Aorta (tissue), 5 donors: ENCODE measurements at regions not wholly inside any gene's neighbourhood (a gene's known extent, or its start where the extent isn't known, plus 50 kb on each side); places are given as distances from the start of the nearest gene placed in this dataset.

Source experiments
- ATAC-seq: fragments of 200-7000 bp; cut with Tn5 transposase; one replicate; pipeline ENCODE4 v1.9.1; 2022; ENCODE audit warnings: moderate library complexity; ENCODE audit not compliant: low FRiP score
- DNase-seq, 2 donors: peaks; one replicate each; pipeline ENCODE4 v3.0.0-alpha.2; 2020
- H3K27ac ChIP-seq, 2 donors: one replicate each; pipeline ENCODE4 v1.5.1; 2013; ENCODE audit warnings: low read length in 2 of 2, mild to moderate bottlenecking in 2 of 2, moderate library complexity in 2 of 2, control low read depth in 1 of 2, inconsistent platforms in 1 of 2, low read depth in 1 of 2
- H3K27me3 ChIP-seq, 2 donors: one replicate each; pipeline ENCODE4 v1.6.1; 2013; ENCODE audit warnings: control low read depth in 1 of 2, low read length in 1 of 2, mild to moderate bottlenecking in 1 of 2, moderate library complexity in 1 of 2; ENCODE audit not compliant: insufficient read depth in 2 of 2, control insufficient read depth in 1 of 2
- H3K36me3 ChIP-seq, 2 donors: one replicate each; pipeline ENCODE4 v1.6.1; 2013; ENCODE audit warnings: control low read depth in 1 of 2, low read length in 1 of 2, mild to moderate bottlenecking in 1 of 2; ENCODE audit not compliant: insufficient read depth in 2 of 2, control insufficient read depth in 1 of 2
- H3K4me1 ChIP-seq, 2 donors: one replicate each; pipeline ENCODE4 v1.6.1; 2013; ENCODE audit warnings: low read length in 2 of 2, control low read depth in 1 of 2, mild to moderate bottlenecking in 1 of 2, moderate library complexity in 1 of 2; ENCODE audit not compliant: insufficient read depth in 2 of 2, control insufficient read depth in 1 of 2
- H3K4me3 ChIP-seq, 2 donors: one replicate each; pipeline ENCODE4 v1.5.1; 2013; ENCODE audit warnings: low read length in 2 of 2, control low read depth in 1 of 2, mild to moderate bottlenecking in 1 of 2
- H3K9me3 ChIP-seq: one replicate; pipeline ENCODE4 v1.6.1; 2013; ENCODE audit warnings: mild to moderate bottlenecking, low read length; ENCODE audit not compliant: control insufficient read depth
- WGBS, 2 donors: extraction: QIAGEN DNeasy Blood & Tissue Kit; methylation state at CpG; one replicate each; pipeline ENCODE4 v1.1.7; 2013; 5-methylcytosine and 5-hydroxymethylcytosine counted together
- intact Hi-C, 2 donors: fragments of 100-400 bp; cut with DNase I; formaldehyde crosslinking; loops; one replicate each; pipeline versions ENCODE4 v1.14.2 to v1.15.0; 2022
- donor health status: healthy with polysubstance abuse.
- donor health status: Bipolar disorder and iron deficiency.
- donor health status: DM: no; HTN: no; CAD: no.
- donor health status: DM: no; HTN: no; CAD: no.
- donor health status: DM: yes; HTN: yes; CAD: no.

DNA sequence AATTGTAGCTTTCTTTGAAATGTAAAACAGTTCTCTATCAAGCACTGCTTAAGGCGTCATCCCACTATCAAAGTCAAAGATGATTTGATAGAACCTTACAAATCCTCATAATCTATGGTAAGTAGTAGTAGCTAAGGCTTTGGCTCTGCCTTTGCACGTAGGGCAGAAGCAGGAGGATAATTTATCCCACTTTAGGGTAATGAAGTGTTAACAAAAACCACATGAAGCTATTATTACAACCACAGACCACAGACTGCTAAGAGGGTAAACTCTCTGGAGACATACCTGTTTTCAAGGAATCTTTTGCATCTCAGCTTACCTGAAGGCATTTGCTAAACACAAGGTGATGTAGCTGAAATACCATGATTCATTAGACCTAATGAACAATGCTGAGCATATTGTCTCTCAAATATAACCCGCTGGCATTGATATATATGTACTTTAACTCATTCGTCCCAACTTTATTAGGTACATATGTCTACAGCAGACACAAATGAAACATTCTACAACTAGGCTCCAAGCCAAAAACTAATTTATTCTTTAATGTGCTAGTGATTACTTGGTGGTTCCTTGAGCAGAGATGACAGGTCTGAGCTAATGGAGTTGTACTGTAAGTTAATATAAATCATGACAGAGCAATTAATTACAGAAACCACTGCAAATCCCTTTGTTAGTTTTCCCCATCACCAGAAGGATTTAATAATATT, 368.8 kb downstream of the ETNK1 start:
- 80 to 81% methylated on average over 4 of the region's 4 CpGs for WGBS, 2 donors
- H3K4me3 ChIP-seq, result no peak overlapping the region
- H3K36me3 ChIP-seq, result no peaks in the 10 kb centered on the region
- no peak overlapping the region for H3K27ac ChIP-seq
- H3K9me3 ChIP-seq, result no peaks in the 10 kb centered on the region
- ATAC-seq (no peak), DNase-seq (no peak)
- H3K27me3 ChIP-seq, result no peaks in the 10 kb centered on the region
- intact Hi-C loops, result no loop called here
- H3K4me1 ChIP-seq, result no peaks in the 10 kb centered on the region

DNA sequence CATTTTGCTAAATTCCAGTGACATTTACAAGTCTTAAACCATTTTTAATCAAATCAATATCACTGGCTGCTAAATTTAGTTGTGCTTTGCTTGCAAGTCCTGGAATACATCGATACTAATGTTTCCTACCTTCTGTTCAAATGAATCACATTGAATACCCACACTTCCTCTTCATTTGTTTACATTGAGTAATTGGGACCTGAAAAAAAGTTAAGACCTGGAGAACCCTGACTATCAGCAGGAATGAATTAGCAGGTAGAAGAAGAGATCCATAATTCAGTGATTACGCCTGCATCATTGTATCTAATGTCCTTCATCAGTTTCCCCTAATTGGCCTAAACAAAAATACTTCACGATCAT, 369.3 kb downstream of the ETNK1 start:
- no peaks in the 10 kb centered on the region for H3K27me3 ChIP-seq
- no peak overlapping the region for H3K4me3 ChIP-seq
- WGBS, 2 donors, result 81 to 88% methylated on average over 3 of the region's 3 CpGs
- DNase-seq (no peak), ATAC-seq (no peak)
- peaks cover 2% of the 10 kb centered on the region for H3K9me3 ChIP-seq
- H3K4me1 ChIP-seq, result no peaks in the 10 kb centered on the region
- no peaks in the 10 kb centered on the region for H3K36me3 ChIP-seq
- no peak overlapping the region for H3K27ac ChIP-seq
- intact Hi-C loops, result no loop called here

DNA sequence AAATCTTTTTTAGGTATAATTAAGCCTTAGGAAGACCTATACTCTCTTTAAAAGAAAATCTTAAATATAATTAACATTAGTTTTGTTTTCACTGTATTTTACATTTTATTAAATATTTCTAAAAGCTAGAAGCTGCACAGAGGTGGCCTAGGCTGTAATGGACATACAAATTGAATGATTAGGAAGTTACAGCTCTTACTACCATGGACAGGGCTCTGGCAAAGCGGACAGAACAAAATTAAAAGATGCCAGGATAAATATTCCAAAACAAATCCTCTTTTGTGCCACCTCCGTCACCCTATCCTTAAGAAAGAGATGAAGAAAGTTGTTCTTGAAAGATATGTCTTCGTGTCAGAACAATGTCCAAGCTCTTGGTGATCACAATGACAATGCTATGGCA, 376.5 kb downstream of the ETNK1 start:
- Histone ChIP-seq H3K4me3 (no peak overlapping the region), H3K4me1 (no peaks in the 10 kb centered on the region), H3K27ac (no peak overlapping the region), H3K9me3 (peaks cover 2% of the 10 kb centered on the region), H3K27me3 (no peaks in the 10 kb centered on the region), H3K36me3 (no peaks in the 10 kb centered on the region)
- intact Hi-C loops, result loop anchor here in 1 of 2 donors (10.0 kb wide), 1 partner anchor 137 kb away; no protein-coding TSS in a partner anchor
- ATAC-seq, result no peak
- DNase-seq, result no peak
- 33 to 37% methylated on average over 3 of the region's 3 CpGs for WGBS, 2 donors

DNA sequence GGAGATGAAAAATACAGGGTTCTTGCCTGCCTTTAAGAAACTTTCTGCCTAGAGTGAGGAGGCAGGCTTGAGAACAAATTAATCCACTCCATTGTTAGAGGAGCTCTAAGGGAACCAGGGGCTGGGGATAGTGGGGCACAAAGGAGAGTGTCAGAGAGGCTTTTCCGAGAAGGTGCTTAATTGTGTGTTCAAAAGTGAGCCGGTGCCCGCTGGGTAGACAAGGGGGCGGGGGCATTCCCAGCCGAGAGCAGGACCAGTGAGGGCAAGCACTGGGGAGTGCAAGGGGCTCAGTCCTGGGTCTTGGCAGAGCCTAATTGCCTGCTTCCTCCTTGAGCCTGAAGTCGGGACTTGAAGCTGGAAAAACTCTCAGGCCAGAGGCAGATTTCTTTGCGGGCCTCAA, 377.4 kb downstream of the ETNK1 start:
- H3K27ac ChIP-seq, result no peak overlapping the region
- H3K27me3 ChIP-seq, result no peaks in the 10 kb centered on the region
- ATAC-seq (no peak), DNase-seq (no peak)
- H3K36me3 ChIP-seq, result no peaks in the 10 kb centered on the region
- H3K4me3 ChIP-seq, result no peak overlapping the region
- intact Hi-C loops, result loop anchor here in 1 of 2 donors (10.0 kb wide), 1 partner anchor 138 kb away; no protein-coding TSS in a partner anchor
- 77 to 90% methylated on average over 7 of the region's 7 CpGs for WGBS, 2 donors
- peaks cover 0 to 1% of the 10 kb centered on the region in 2 donors for H3K4me1 ChIP-seq
- H3K9me3 ChIP-seq, result peaks cover 2% of the 10 kb centered on the region

DNA sequence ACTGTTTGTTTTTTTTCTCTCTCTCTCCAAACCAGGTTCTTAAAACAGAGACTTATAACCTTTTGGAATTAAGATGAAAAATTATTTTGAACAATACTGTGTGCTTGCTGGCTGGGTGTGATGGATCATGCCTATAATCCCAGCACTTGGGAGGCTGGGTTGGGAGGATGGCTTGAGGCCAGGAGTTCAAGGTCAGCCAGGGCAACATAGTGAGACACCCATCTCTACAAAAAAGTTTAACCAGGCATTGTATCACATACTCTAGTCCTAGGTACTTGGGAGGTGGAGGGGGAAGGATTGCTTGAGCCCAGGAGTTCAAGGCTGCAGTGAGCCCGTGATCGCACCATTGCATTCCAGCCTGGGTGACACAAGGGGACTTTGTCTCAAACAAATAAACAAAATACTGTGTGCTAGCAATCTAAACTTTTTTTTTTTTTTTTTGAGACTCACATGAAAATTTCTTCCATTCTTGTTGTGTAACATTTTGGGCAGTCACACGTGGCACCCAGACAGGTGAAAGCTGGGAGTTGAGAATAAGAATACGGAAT, 379.6 kb downstream of the ETNK1 start:
- DNase-seq (no peak), ATAC-seq (no peak)
- H3K4me3 ChIP-seq, result no peak overlapping the region
- intact Hi-C loops, result loop anchor here in 1 of 2 donors (10.0 kb wide), 1 partner anchor 140 kb away; no protein-coding TSS in a partner anchor
- no peaks in the 10 kb centered on the region for H3K36me3 ChIP-seq
- H3K4me1 ChIP-seq, result peaks cover 1 to 3% of the 10 kb centered on the region in 2 donors
- H3K9me3 ChIP-seq, result no peaks in the 10 kb centered on the region
- no peak overlapping the region for H3K27ac ChIP-seq
- H3K27me3 ChIP-seq, result no peaks in the 10 kb centered on the region
- 77 to 79% methylated on average over 4 of the region's 4 CpGs for WGBS, 2 donors

DNA sequence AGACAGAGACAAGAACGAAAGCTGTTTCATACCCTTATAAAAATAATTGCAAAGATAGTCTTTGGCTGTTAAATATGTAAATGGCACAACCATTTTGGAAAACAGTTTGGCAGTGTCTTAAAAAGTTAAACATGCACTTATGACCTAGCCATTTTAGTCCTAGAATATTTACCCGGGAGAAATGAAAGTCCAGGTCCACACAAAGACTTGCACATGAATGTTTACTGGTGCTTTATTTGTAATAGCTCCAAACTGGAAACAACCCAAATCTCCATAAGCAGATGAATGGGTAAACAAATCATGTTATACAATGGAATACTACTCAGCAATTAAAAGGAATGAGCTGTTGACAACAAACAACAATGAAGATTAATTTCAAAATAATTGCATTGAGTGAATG, 380.4 kb downstream of the ETNK1 start:
- intact Hi-C loops, result loop anchor here in 1 of 2 donors (10.0 kb wide), 1 partner anchor 141 kb away; no protein-coding TSS in a partner anchor
- no peak for ATAC-seq

DNA sequence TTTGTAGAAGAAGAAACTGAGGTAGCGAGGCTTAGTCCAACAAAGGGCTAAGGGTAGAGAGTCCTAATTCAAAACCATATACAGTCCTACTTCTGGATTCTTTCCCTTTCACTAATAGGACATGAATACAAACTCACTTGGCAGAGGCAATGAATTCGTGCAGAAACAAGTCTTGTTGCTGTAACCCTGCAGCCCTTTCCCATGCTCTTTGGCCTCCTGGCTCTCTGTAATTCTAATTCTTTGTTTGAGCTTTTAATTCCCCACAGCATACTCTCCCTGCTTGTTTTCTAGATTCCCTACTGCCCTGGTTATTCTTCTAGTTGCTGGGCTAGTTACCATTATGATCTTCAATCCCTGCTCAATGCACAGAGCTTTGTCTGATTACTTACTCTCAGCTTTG, 381.4 kb downstream of the ETNK1 start:
- ATAC-seq (no peak), DNase-seq (no peak)
- intact Hi-C loops, result loop anchor here in 1 of 2 donors (10.0 kb wide), 1 partner anchor 142 kb away; no protein-coding TSS in a partner anchor
- Histone ChIP-seq H3K36me3 (no peaks in the 10 kb centered on the region), H3K27ac (no peak overlapping the region), H3K9me3 (no peaks in the 10 kb centered on the region), H3K27me3 (no peaks in the 10 kb centered on the region), H3K4me3 (no peak overlapping the region), H3K4me1 (peaks cover 1 to 3% of the 10 kb centered on the region in 2 donors)
- WGBS, 2 donors, result 55% methylated on average over 2 of the region's 2 CpGs

More for the DNA sequence above, 380.4 kb downstream of the ETNK1 start:
- DNase-seq, result no peak
- H3K4me3 ChIP-seq, result no peak overlapping the region
- WGBS, 2 donors, result 8 to 9% methylated on average over 2 of the region's 2 CpGs
- H3K4me1 ChIP-seq, result peaks cover 1 to 3% of the 10 kb centered on the region in 2 donors
- H3K9me3 ChIP-seq, result no peaks in the 10 kb centered on the region
- no peaks in the 10 kb centered on the region for H3K27me3 ChIP-seq
- H3K27ac ChIP-seq, result no peak overlapping the region
- no peaks in the 10 kb centered on the region for H3K36me3 ChIP-seq

DNA sequence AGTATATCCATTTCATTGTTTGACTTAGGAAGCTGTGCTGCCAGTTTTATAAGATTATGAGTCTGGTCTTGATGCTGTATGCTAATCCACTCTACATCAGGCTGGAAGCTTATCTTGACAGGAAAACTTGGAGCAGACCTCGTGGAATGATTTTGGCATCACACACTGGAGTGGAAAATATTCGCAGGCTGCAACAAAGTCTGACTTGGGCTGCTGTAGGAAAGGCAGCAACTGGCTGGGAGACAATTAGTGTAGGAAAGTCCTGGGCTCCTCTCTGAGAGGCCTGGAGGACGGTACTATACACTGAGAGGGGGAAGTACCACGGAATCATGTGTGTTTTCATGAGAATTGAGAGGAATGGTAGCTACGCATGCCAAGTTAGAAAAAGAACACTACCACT, 383.7 kb downstream of the ETNK1 start:
- Histone ChIP-seq H3K27ac (peak overlapping the region; percentile 51 to 79), H3K36me3 (no peaks in the 10 kb centered on the region), H3K4me1 (peaks cover 1 to 3% of the 10 kb centered on the region in 2 donors), H3K9me3 (no peaks in the 10 kb centered on the region), H3K27me3 (no peaks in the 10 kb centered on the region), H3K4me3 (no peak overlapping the region)
- WGBS, 2 donors, result 1 to 5% methylated on average over 5 of the region's 5 CpGs
- DNase-seq (peak in 1 of 2 donors; percentile 51), ATAC-seq (peak; percentile 72)
- intact Hi-C loops, result loop anchor here in 1 of 2 donors (10.0 kb wide), 1 partner anchor 144 kb away; no protein-coding TSS in a partner anchor

DNA sequence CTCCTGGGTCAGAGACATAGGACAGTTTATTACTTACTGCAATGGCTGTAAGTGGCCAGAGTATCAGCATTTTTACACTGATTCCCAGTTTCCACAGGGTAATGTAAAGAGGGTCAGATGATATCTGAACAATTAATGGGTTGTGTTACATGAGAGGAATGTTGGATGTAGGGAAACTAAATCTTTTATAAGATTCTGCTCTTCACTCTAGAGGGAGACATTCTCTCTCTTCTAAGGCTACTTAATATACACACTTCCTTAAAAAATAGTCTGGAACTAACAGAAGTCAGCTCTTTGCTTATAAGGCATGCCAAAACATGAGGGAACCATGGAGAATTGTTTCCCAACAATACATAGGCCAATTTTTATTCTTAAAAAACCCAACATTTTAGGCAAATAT, 389.8 kb downstream of the ETNK1 start:
- H3K4me1 ChIP-seq, result no peaks in the 10 kb centered on the region
- intact Hi-C loops, result no loop called here
- no peak overlapping the region for H3K27ac ChIP-seq
- H3K4me3 ChIP-seq, result no peak overlapping the region
- no peaks in the 10 kb centered on the region for H3K9me3 ChIP-seq
- no peak for DNase-seq
- no peaks in the 10 kb centered on the region for H3K27me3 ChIP-seq
- ATAC-seq, result no peak
- H3K36me3 ChIP-seq, result no peaks in the 10 kb centered on the region
